Sigmoid colon (tissue), 6 donors: ENCODE measurements at regions not wholly inside any gene's neighbourhood (a gene's known extent, or its start where the extent isn't known, plus 50 kb on each side); places are given as distances from the start of the nearest gene placed in this dataset.
A peak's percentile ranks its signal among the peaks of the same experiment; 100 is the strongest.

Experiments used
- DNase-seq: peaks from one replicate; pipeline ENCODE4 v3.0.0-alpha.2; 2019
- H3K27ac ChIP-seq, 4 donors: fragments of 200-600 bp; sonication (generic); one replicate each; pipeline ENCODE4 v1.5.1; 2016 to 2019; ENCODE audit warnings: mild to moderate bottlenecking in 1 of 4
- H3K27me3 ChIP-seq, 3 donors: fragments of 200-600 bp; sonication (generic); one replicate each; pipeline ENCODE4 v1.5.1; 2019; ENCODE audit warnings: mild to moderate bottlenecking in 1 of 3
- H3K36me3 ChIP-seq, 4 donors: fragments of 200-600 bp; sonication (generic); one replicate each; pipeline ENCODE4 v1.5.1; 2016 to 2019
- H3K4me1 ChIP-seq, 4 donors: fragments of 200-600 bp; sonication (generic); one replicate each; pipeline ENCODE4 v1.5.1; 2017 to 2019
- H3K4me3 ChIP-seq, 4 donors: fragments of 200-600 bp; sonication (generic); one replicate each; pipeline ENCODE4 v1.5.1; 2017 to 2019; ENCODE audit warnings: mild to moderate bottlenecking in 2 of 4, moderate library complexity in 1 of 4
- H3K9me3 ChIP-seq, 4 donors: fragments of 200-600 bp in 3 of 4; sonication (generic) in 3 of 4; one replicate each; pipeline versions ENCODE4 v1.5.1 to v1.6.1; 2013 to 2019
- CTCF ChIP-seq, 4 experiments: fragments of 450-650 bp in 3 of 4; fragments of 200-600 bp in 1 of 4; IDR thresholded peaks; one replicate each; pipeline ENCODE4 v1.5.1; 2016 to 2019; ENCODE audit warnings: antibody characterized with exemption in 4 of 4, mild to moderate bottlenecking in 3 of 4, moderate library complexity in 2 of 4
- EP300 ChIP-seq, 4 donors: sonication (generic); formaldehyde crosslinking; IDR thresholded peaks; one replicate each; pipeline ENCODE4 v1.6.1; 2017; ENCODE audit warnings: antibody characterized with exemption in 4 of 4
- POLR2A ChIP-seq, 2 donors: fragments of 450-650 bp; IDR thresholded peaks; one replicate each; pipeline ENCODE4 v1.6.1; 2016; ENCODE audit warnings: antibody characterized with exemption in 2 of 2, mild to moderate bottlenecking in 2 of 2, moderate library complexity in 2 of 2
- POLR2AphosphoS5 ChIP-seq, 4 donors: sonication (generic); formaldehyde crosslinking; IDR thresholded peaks; one replicate each; pipeline ENCODE4 v1.6.1; 2017; ENCODE audit warnings: antibody characterized with exemption in 4 of 4
- WGBS, 2 donors: extraction: QIAGEN DNeasy Blood & Tissue Kit; methylation state at CpG; one replicate each; pipeline ENCODE4 v1.1.7; 2013; 5-methylcytosine and 5-hydroxymethylcytosine counted together
- intact Hi-C: fragments of 100-400 bp; cut with DNase I; formaldehyde crosslinking; loops from one replicate; pipeline ENCODE4 v1.15.1; 2023
- donor health status: healthy with polysubstance abuse.
- donor health status: healthy.

GRCh38 chr18:75754433-75754832 is 326.9 kb upstream of the SMIM21 start:
- DNase-seq: no peak
- Histone ChIP-seq H3K4me3 (no peak overlapping the region), H3K27me3 (no peaks in the 10 kb centered on the region), H3K27ac (no peak overlapping the region), H3K4me1 (peaks cover 0 to 6% (median 0%) of the 10 kb centered on the region in 4 donors), H3K9me3 (no peaks in the 10 kb centered on the region), H3K36me3 (no peaks in the 10 kb centered on the region)
- intact Hi-C loops: no loop called here
- 69 to 71% methylated on average over 3 of the region's 3 CpGs for WGBS, 2 donors
- TF ChIP-seq POLR2A (IDR thresholded peaks at IDR 0.05): no peak
- no peak for TF ChIP-seq CTCF (IDR thresholded peaks at IDR 0.05)
- TF ChIP-seq POLR2AphosphoS5 (IDR thresholded peaks at IDR 0.05): no peak
- no peak for TF ChIP-seq EP300 (IDR thresholded peaks at IDR 0.05)

GRCh38 chr18:75753753-75754152 is 326.2 kb upstream of the SMIM21 start:
- H3K4me3 ChIP-seq: no peak overlapping the region
- no peaks in the 10 kb centered on the region for H3K9me3 ChIP-seq
- no peaks in the 10 kb centered on the region for H3K36me3 ChIP-seq
- no peaks in the 10 kb centered on the region for H3K27me3 ChIP-seq
- no peak for TF ChIP-seq EP300 (IDR thresholded peaks at IDR 0.05)
- TF ChIP-seq CTCF (IDR thresholded peaks at IDR 0.05): no peak
- TF ChIP-seq POLR2AphosphoS5 (IDR thresholded peaks at IDR 0.05): no peak
- no peak for TF ChIP-seq POLR2A (IDR thresholded peaks at IDR 0.05)
- peaks cover 0 to 6% (median 0%) of the 10 kb centered on the region in 4 donors for H3K4me1 ChIP-seq
- no peak for DNase-seq
- WGBS, 2 donors: 92 to 96% methylated on average over 3 of the region's 3 CpGs
- intact Hi-C loops: no loop called here
- no peak overlapping the region for H3K27ac ChIP-seq

- no peaks in the 10 kb centered on the region for H3K27me3 ChIP-seq
- H3K4me1 ChIP-seq: peaks cover 0 to 6% (median 0%) of the 10 kb centered on the region in 4 donors
- intact Hi-C loops: no loop called here
- no peaks in the 10 kb centered on the region for H3K9me3 ChIP-seq
- no peak overlapping the region for H3K4me3 ChIP-seq
- no peak for TF ChIP-seq CTCF (IDR thresholded peaks at IDR 0.05)
- TF ChIP-seq POLR2AphosphoS5 (IDR thresholded peaks at IDR 0.05): no peak
- TF ChIP-seq POLR2A (IDR thresholded peaks at IDR 0.05): no peak
- no peak for TF ChIP-seq EP300 (IDR thresholded peaks at IDR 0.05)
- DNase-seq: no peak
- WGBS, 2 donors: 72 to 78% methylated on average over 11 of the region's 11 CpGs
- no peaks in the 10 kb centered on the region for H3K36me3 ChIP-seq
- no peak overlapping the region for H3K27ac ChIP-seq
Observed at GRCh38 chr18:75752740-75753263, 325.3 kb upstream of the SMIM21 start.

GRCh38 chr18:75745147-75745546 is 317.6 kb upstream of the SMIM21 start:
- Histone ChIP-seq H3K27me3 (no peaks in the 10 kb centered on the region), H3K27ac (no peak overlapping the region), H3K4me1 (peaks cover 0 to 20% (median 10%) of the 10 kb centered on the region in 4 donors), H3K9me3 (no peaks in the 10 kb centered on the region), H3K4me3 (no peak overlapping the region), H3K36me3 (no peaks in the 10 kb centered on the region)
- no peak for DNase-seq
- TF ChIP-seq POLR2AphosphoS5 (IDR thresholded peaks at IDR 0.05): no peak
- no peak for TF ChIP-seq CTCF (IDR thresholded peaks at IDR 0.05)
- no peak for TF ChIP-seq EP300 (IDR thresholded peaks at IDR 0.05)
- no peak for TF ChIP-seq POLR2A (IDR thresholded peaks at IDR 0.05)
- 84 to 88% methylated on average over 7 of the region's 7 CpGs for WGBS, 2 donors
- intact Hi-C loops: no loop called here

GRCh38 chr18:75742516-75742915 is 315.0 kb upstream of the SMIM21 start:
- DNase-seq: no peak
- Histone ChIP-seq H3K27ac (peak overlapping the region in 3 of 4 donors; percentile 48 to 79 (median 70)), H3K4me1 (peaks cover 0 to 15% (median 13%) of the 10 kb centered on the region in 4 donors), H3K9me3 (no peaks in the 10 kb centered on the region), H3K27me3 (no peaks in the 10 kb centered on the region), H3K4me3 (no peak overlapping the region), H3K36me3 (no peaks in the 10 kb centered on the region)
- TF ChIP-seq EP300 (IDR thresholded peaks at IDR 0.05) (no peak), POLR2A (IDR thresholded peaks at IDR 0.05) (no peak), CTCF (IDR thresholded peaks at IDR 0.05) (no peak), POLR2AphosphoS5 (IDR thresholded peaks at IDR 0.05) (no peak)
- intact Hi-C loops: no loop called here
- WGBS, 2 donors: 61% methylated on average over 4 of the region's 4 CpGs
